Esophagus muscularis mucosa (tissue), 3 donors: ENCODE measurements at regions not wholly inside any gene's neighbourhood (a gene's known extent, or its start where the extent isn't known, plus 50 kb on each side); places are given as distances from the start of the nearest gene placed in this dataset.

Experiments
- POLR2A ChIP-seq: fragments of 450-650 bp; IDR thresholded peaks from one replicate; pipeline ENCODE4 v1.6.1; 2017; ENCODE audit warnings: antibody characterized with exemption, moderate library complexity, mild to moderate bottlenecking, low read depth
- POLR2AphosphoS5 ChIP-seq, 2 donors: sonication (generic); formaldehyde crosslinking; IDR thresholded peaks; one replicate each; pipeline ENCODE4 v1.6.1; 2017; ENCODE audit warnings: antibody characterized with exemption in 2 of 2
- TF ChIP-seq, protein P1 (sequence below), 3 experiments: fragments of 200-600 bp in 2 of 3; fragments of 450-650 bp in 1 of 3; sonication (generic) in 2 of 3; IDR thresholded peaks; one replicate each; pipeline ENCODE4 v1.5.1; 2017 to 2019; ENCODE audit warnings: antibody characterized with exemption in 3 of 3, mild to moderate bottlenecking in 2 of 3, moderate library complexity in 1 of 3

DNA sequence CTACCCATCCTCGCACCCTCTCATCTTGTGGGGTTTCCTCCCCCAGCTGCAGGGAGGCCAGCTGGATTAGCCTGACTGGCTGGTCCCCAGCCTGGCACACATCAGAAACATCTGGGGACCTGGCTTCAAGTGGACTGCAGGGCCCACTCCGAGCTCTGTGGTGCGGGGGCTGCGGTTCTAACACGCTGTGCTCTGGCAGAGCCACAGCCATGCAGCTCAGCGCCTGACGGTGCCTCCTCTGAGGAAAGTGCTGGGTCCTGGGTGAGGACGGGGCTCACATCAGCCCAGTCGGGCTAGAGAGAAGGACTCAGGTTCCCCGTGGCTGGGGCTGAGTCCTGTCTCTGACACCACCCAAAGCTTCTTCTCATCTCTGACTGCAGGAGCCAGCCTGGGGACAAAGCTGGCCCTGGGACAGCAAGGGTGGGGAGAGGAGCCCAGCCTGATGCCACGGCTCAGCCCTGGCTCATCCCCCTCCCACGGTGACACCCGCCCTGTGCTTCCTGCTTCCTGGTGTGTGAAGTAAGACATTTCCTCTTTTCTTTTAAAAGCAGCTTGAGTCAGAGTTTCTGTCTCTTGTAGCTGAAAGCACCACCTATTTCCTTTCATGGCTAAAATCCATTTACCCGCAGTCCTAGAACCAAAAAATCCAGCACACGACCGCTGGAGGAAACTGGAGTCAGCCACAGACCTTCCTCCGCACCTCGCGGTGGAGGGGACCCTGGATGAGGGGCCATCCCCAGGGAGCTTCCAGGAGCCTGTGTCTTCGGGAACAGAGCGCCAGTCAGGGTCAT is 127.4 kb upstream of the AFDN start:
- TF ChIP-seq, protein P1, sequence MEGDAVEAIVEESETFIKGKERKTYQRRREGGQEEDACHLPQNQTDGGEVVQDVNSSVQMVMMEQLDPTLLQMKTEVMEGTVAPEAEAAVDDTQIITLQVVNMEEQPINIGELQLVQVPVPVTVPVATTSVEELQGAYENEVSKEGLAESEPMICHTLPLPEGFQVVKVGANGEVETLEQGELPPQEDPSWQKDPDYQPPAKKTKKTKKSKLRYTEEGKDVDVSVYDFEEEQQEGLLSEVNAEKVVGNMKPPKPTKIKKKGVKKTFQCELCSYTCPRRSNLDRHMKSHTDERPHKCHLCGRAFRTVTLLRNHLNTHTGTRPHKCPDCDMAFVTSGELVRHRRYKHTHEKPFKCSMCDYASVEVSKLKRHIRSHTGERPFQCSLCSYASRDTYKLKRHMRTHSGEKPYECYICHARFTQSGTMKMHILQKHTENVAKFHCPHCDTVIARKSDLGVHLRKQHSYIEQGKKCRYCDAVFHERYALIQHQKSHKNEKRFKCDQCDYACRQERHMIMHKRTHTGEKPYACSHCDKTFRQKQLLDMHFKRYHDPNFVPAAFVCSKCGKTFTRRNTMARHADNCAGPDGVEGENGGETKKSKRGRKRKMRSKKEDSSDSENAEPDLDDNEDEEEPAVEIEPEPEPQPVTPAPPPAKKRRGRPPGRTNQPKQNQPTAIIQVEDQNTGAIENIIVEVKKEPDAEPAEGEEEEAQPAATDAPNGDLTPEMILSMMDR (IDR thresholded peaks at IDR 0.05) = no peak
- TF ChIP-seq POLR2AphosphoS5 (IDR thresholded peaks at IDR 0.05) (peak; percentile 54 to 69), POLR2A (no peak)
